Thymus (tissue), 11 donors: ENCODE measurements at regions not wholly inside any gene's neighbourhood (a gene's known extent, or its start where the extent isn't known, plus 50 kb on each side); places are given as distances from the start of the nearest gene placed in this dataset.
A peak's percentile ranks its signal among the peaks of the same experiment; 100 is the strongest.

Experiments
- DNase-seq, 9 donors: peaks; one replicate each; pipeline ENCODE4 v3.0.0-alpha.2; 2013; ENCODE audit warnings: low spot score in 9 of 9, low read depth in 6 of 9, missing footprints in 1 of 9
- H3K27ac ChIP-seq, 2 donors: one replicate each; pipeline ENCODE4 v1.5.1; 2013; ENCODE audit warnings: control low read depth in 1 of 2, low read depth in 1 of 2, low read length in 1 of 2, mild to moderate bottlenecking in 1 of 2, moderate library complexity in 1 of 2
- H3K27me3 ChIP-seq, 2 donors: one replicate each; pipeline ENCODE4 v1.5.1; 2013; ENCODE audit warnings: low read length in 1 of 2; ENCODE audit not compliant: control insufficient read depth in 2 of 2, insufficient read depth in 1 of 2
- H3K36me3 ChIP-seq, 2 donors: one replicate each; pipeline ENCODE4 v1.5.1; 2013; ENCODE audit warnings: low read length in 1 of 2, mild to moderate bottlenecking in 1 of 2, moderate library complexity in 1 of 2; ENCODE audit not compliant: control insufficient read depth in 2 of 2, insufficient read depth in 2 of 2
- H3K4me1 ChIP-seq, 2 donors: one replicate each; pipeline ENCODE4 v1.5.1; 2013; ENCODE audit warnings: low read length in 2 of 2; ENCODE audit not compliant: control insufficient read depth in 2 of 2, insufficient read depth in 2 of 2
- H3K4me3 ChIP-seq, 2 donors: one replicate each; pipeline ENCODE4 v1.5.1; 2013; ENCODE audit warnings: low read length in 2 of 2, control low read depth in 1 of 2, mild to moderate bottlenecking in 1 of 2
- H3K9me3 ChIP-seq, 2 donors: one replicate each; pipeline ENCODE4 v1.5.1; 2013; ENCODE audit warnings: low read length in 1 of 2, mild to moderate bottlenecking in 1 of 2; ENCODE audit not compliant: control insufficient read depth in 2 of 2, insufficient read depth in 1 of 2
- WGBS: extraction: QIAGEN DNeasy Blood & Tissue Kit; methylation state at CpG from one replicate; pipeline ENCODE4 v1.1.7; 2013; 5-methylcytosine and 5-hydroxymethylcytosine counted together
- donor health status: healthy.

GRCh38 chr4:183563874-183564273, 59.0 kb downstream of the ING2 start:
- H3K4me3 ChIP-seq = no peak overlapping the region
- H3K27me3 ChIP-seq = peaks cover 0 to 5% of the 10 kb centered on the region in 2 donors
- DNase-seq = no peak
- no peaks in the 10 kb centered on the region for H3K9me3 ChIP-seq
- no peaks in the 10 kb centered on the region for H3K4me1 ChIP-seq
- H3K36me3 ChIP-seq = no peaks in the 10 kb centered on the region
- H3K27ac ChIP-seq = no peak overlapping the region
- 78% methylated on average over 5 of the region's 5 CpGs for WGBS

GRCh38 chr4:183571350-183571941, 66.6 kb downstream of the ING2 start:
- H3K27me3 ChIP-seq = no peaks in the 10 kb centered on the region
- no peaks in the 10 kb centered on the region for H3K9me3 ChIP-seq
- H3K4me1 ChIP-seq = no peaks in the 10 kb centered on the region
- no peak overlapping the region for H3K27ac ChIP-seq
- no peak overlapping the region for H3K4me3 ChIP-seq
- H3K36me3 ChIP-seq = no peaks in the 10 kb centered on the region
- DNase-seq = peak in 2 of 9 donors; percentile 3 to 20
- 74% methylated on average over 10 of the region's 10 CpGs for WGBS

- 94% methylated on average over 6 of the region's 6 CpGs for WGBS
- no peak overlapping the region for H3K27ac ChIP-seq
- peaks cover 0 to 2% of the 10 kb centered on the region in 2 donors for H3K9me3 ChIP-seq
- H3K4me1 ChIP-seq = no peaks in the 10 kb centered on the region
- no peak for DNase-seq
- H3K4me3 ChIP-seq = no peak overlapping the region
- no peaks in the 10 kb centered on the region for H3K27me3 ChIP-seq
- H3K36me3 ChIP-seq = no peaks in the 10 kb centered on the region
Measured at GRCh38 chr4:183576701-183577404, 72.0 kb downstream of the ING2 start.

GRCh38 chr4:183580370-183580769, 75.5 kb downstream of the ING2 start:
- no peak for DNase-seq
- Histone ChIP-seq H3K9me3 (peaks cover 0 to 7% of the 10 kb centered on the region in 2 donors), H3K36me3 (no peaks in the 10 kb centered on the region), H3K27ac (no peak overlapping the region), H3K27me3 (no peaks in the 10 kb centered on the region), H3K4me1 (no peaks in the 10 kb centered on the region), H3K4me3 (no peak overlapping the region)
- 80% methylated on average over 3 of the region's 3 CpGs for WGBS

GRCh38 chr4:183580849-183581248, 76.0 kb downstream of the ING2 start:
- no peaks in the 10 kb centered on the region for H3K36me3 ChIP-seq
- H3K9me3 ChIP-seq = peaks cover 0 to 7% of the 10 kb centered on the region in 2 donors
- H3K27me3 ChIP-seq = no peaks in the 10 kb centered on the region
- no peak overlapping the region for H3K27ac ChIP-seq
- H3K4me3 ChIP-seq = no peak overlapping the region
- no peak for DNase-seq
- H3K4me1 ChIP-seq = no peaks in the 10 kb centered on the region

GRCh38 chr4:183586824-183587223, 72.2 kb downstream of the RWDD4 start:
- Histone ChIP-seq H3K27ac (no peak overlapping the region), H3K36me3 (no peaks in the 10 kb centered on the region), H3K9me3 (peaks cover 0 to 5% of the 10 kb centered on the region in 2 donors), H3K27me3 (no peaks in the 10 kb centered on the region), H3K4me3 (no peak overlapping the region), H3K4me1 (no peaks in the 10 kb centered on the region)
- no peak for DNase-seq
- WGBS = 98% methylated on average over 10 of the region's 10 CpGs

- Histone ChIP-seq H3K9me3 (peaks cover 0 to under 1% of the 10 kb centered on the region in 2 donors), H3K4me1 (no peaks in the 10 kb centered on the region), H3K27me3 (no peaks in the 10 kb centered on the region), H3K4me3 (no peak overlapping the region), H3K27ac (no peak overlapping the region), H3K36me3 (no peaks in the 10 kb centered on the region)
- peak in 1 of 9 donors; percentile 10 for DNase-seq
- 88% methylated on average over 11 of the region's 11 CpGs for WGBS
Measured at GRCh38 chr4:183588169-183588675, 70.8 kb downstream of the RWDD4 start.

- Histone ChIP-seq H3K36me3 (no peaks in the 10 kb centered on the region), H3K4me3 (no peak overlapping the region), H3K27me3 (no peaks in the 10 kb centered on the region), H3K9me3 (no peaks in the 10 kb centered on the region), H3K4me1 (no peaks in the 10 kb centered on the region), H3K27ac (no peak overlapping the region)
- DNase-seq = no peak
- WGBS = 96% methylated on average over 3 of the region's 3 CpGs
Measured at GRCh38 chr4:183588691-183589090, 70.3 kb downstream of the RWDD4 start.

- H3K36me3 ChIP-seq = no peaks in the 10 kb centered on the region
- DNase-seq = no peak
- 92% methylated on average over 5 of the region's 5 CpGs for WGBS
- no peaks in the 10 kb centered on the region for H3K4me1 ChIP-seq
- H3K9me3 ChIP-seq = no peaks in the 10 kb centered on the region
- H3K27ac ChIP-seq = no peak overlapping the region
- H3K27me3 ChIP-seq = no peaks in the 10 kb centered on the region
- no peak overlapping the region for H3K4me3 ChIP-seq
Measured at GRCh38 chr4:183589461-183590099, 69.4 kb downstream of the RWDD4 start.
